ENCODE measurements at regions not wholly inside any gene's neighbourhood (a gene's known extent, or its start where the extent isn't known, plus 50 kb on each side); places are given as distances from the start of the nearest gene placed in this dataset.
"Not testable (repeated sequence)": the region's sequence is repeated elsewhere in the genome, so short reads cannot be mapped to it uniquely, and the experiment has no call there.

DNA sequence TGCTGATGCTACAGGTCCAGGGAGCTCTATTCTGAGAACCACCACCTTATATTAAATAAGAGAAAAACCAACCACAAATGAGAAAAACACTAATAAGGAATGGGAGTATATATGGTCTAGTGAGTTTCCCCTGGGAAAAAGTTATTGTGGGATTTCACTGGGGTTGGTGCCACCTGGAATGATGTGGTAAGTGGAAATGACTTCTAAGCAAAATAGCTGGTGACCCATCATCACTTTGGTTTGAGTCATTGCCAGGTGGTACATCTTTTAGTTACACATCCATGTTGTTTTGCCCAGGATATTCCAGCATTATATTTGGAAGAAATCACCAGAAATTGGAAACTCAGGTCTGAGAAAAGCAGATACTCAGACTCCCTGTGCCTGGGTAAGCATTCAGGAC, 437.3 kb downstream of the DTWD2 start:
- no peak for DNase-seq

DNA sequence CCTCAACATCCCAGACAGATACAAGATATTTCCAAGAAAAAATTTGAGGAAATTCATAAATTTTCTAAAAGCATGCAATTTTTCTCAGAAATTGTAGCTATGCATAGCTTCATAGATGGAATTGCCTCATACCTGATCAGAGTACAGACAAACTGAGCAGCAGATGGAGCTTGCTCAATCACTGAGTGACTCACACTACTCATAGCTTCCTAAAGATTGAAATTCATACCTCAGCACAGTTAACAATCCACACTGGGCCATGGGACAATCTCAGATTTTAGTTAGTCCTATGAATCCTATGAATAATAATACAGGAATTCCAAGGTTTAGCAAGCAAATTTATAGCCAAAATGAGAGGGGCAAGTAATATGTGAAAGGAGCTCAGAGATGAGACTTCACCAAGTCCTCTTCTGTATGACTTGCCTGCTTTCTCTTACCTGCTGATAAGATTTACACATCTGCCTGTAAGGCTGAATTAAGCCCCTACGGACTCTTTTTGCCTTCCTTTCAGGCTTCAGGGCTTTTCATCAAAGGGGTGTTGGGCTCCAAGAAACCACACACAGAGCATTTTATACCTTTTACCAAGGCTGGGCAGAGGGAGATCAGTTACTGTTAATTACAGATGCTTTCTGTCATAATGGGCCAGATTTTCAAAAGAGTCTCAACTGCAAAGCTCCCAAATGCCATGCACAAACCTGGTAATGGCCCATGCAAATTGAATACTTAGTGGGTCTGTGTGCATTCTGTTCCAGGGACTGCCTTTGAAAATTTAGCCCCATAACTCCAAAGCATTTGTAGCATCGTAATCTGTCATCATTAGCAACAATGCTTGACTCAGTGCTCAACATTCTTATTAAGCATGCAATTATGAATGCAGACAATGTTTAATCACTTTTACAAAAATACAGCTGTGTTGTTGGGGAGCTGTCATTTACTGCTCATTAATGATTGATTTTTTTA, 439.3 kb downstream of the DTWD2 start:
- DNase-seq = no peak

DNA sequence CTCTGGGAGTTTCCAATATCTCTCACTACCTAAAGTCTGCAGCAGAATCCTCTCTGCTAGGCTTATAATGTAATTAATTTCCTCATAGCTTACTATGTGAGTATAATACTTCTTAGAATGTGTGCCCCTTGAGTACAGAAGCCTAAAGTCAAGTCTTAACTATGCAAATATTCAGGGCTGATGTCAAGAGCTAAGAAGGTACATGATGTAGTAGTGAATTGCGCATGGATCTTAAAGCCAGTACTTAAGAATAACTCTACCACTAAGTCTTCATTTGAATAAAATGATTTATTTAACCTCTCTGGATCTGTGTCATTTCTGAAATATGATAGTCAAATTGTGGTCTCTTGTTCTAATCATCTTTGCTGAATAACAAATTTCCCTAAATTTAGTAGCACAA, 442.9 kb downstream of the DTWD2 start:
- DNase-seq = no peak

DNA sequence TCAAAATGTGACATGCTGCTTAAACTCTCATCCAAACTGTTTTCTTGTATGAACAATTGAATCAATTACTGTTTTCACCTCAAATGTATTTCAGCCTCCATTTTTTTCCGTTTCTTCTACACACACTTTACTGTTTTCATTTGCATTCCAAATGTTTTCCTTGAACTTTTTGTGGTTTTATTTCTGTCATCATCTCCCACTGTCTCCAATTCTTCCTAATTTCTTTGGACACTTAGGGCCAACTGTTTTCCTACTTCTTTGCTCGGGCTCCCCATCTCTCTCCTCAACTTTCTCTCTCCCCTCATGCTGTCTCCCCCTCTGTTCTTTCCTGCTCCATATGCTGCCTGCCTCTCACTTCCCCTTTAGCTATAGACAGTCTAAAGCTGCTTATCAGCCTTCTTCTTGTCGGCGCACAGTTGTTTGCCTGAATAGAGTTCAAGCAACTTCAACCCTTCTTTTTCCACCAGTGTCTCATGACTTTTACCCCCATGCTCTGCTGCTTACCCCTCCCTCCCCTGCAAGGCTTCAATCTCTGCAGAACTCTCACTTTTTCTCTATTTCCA, 443.4 kb downstream of the DTWD2 start:
- no peak for DNase-seq

DNA sequence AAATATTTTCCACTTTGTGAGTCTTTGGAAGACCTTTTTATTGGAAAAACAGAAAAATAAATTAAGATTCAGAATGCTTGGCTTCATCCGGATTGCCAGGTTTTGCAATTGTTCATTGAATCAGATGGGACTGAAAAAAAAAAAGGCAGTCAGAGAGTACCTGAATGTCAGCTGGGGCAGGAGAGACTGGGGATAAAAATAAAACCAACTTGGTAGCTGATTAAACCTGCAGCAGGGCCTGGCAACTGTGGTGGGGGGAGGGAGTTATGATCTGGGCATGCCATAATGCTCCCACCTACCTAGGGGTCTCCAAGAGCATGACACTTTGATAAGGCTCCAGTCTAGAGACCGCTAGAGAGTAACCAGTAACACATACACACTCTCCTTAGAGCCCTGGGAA, 454.4 kb downstream of the DTWD2 start:
- DNase-seq = no peak

DNA sequence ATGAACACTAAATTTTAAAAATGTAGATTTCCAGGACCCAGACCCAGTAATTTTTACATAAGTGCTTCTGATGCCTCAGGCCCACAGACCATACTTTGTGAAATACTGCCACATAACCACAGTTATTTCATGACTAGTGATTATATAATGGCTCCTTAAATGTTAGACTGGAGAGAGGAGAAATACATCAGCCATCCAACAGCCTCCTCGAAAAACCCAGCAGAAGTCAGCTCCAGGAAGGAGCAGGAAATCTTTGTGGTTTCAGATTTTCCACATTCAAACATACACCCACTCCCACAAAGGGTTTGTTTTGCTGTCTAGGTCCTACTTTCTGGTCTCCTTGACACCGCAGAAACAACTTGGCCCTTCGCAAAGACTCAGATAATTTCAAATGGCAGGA, 455.2 kb downstream of the DTWD2 start:
- no peak for DNase-seq

DNA sequence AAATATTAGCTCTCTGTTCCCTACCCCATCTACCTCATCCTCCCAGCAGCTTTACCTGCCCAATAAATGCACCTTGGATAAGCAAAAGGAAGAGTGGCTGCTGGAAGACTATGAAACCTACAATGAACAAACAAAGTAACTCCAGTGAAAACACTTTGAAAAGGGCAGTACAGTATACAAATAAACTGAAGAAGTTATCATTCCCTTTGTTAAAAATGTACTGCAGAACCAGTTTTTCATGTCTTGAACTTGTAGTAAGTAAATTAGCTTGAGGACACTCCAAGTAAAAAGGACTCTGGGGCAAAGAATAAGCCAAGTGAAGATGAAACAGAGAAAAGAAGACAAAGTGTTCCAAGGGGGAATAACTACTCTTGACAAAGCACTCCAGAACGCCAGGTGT, 457.1 kb downstream of the DTWD2 start:
- DNase-seq = no peak

DNA sequence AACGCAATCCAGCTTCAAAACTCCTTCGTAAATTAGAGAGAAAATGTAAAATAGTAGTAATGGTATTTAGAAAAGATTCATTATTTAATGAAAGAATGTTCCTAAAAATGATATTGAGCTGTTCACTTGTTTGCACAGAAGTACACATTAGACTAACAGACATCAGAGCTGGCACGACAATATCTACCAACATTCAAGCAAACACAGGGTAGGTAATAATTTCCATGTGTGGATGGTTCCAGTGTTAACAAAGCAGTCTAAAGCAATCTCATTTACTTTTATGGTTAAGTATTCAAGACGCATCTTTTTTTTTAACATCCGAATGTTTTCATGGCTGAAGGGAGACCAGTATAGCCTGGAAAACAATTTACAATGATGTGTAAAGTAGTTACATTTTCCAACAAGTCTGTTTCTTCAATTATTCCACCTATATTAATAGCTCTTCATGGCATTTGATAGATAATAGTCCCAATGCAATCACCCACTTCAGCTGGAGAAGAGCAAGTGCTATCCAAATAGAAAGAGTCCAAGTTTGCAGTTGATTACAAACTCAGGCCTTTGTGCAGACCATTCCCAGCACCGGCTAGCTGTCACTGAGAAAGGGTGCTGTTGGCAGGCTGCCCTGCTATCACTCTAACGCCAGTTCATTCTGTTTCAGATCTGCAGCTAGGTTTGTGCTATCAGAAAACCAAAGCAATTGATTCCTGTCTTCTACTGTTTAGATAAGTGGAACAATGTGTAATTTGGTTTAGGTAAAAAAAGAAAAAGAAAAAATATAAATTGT, 458.8 kb downstream of the DTWD2 start:
- no peak for DNase-seq

DNA sequence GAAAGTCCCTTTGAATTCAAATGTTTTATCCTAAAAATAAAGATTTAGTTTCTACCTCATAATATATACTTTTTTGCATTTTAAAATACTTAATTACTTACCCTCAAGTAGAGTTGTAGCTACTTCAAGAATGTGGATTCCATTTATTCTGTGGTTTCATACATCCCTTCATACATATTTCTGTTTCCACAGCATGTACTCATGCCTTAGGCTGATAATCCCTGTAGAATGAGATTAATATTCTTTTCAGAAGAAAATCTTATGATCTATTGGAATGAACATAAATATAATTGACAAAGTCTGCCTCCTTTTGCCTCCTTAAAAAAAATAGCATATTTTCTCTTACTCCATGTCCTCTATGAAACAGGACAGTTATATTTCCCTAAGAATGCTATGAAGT, 465.7 kb downstream of the DTWD2 start:
- no peak for DNase-seq

DNA sequence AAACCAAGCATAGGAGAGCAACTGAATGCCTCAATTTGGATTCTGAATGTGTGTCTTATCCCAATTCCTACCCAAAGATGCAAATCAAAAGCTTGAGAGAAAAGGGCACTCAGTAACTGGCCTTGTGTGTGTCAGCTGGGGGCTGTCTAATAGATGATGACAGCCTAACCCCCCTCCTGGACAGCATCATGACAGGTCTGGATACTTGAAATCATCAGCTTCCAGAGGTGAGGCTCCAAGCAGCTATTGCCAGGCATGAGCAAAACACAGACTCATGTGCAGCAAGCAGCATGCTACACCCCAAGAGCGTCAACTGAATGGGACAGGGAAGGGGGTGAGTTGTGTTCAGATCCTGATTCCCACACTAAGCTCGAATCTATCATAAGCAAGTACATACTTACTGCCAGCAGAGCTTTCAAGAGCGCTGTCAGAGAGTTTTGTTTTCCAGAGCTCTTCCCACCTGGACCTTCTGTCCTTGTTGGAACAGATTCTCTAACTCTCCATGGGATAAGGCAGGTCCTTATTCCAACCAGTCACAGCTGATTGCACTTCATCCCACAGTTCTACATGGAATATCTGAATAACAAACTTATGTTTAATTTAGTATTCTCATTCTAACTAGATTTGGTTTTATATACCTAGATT, 467.5 kb downstream of the DTWD2 start:
- no peak for DNase-seq

DNA sequence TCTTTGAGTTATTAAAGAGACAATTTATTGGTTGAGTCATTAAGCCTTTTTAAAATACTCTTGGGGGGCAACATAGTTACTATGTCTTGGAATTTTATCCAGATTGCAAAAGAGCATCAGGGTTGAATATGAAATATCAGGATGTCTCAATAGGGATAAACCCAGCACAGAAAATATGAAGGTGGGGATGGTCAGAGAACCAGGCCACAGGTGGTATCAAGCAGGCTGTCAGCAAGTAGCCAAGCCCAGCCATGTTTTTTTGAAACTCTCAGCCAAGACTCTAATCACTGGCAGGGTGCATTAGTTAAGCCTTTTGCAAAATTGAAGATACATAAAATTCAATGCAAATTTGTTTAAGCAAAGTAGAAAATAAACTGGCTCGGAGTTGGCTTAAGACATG, 468.9 kb downstream of the DTWD2 start:
- DNase-seq = no peak

DNA sequence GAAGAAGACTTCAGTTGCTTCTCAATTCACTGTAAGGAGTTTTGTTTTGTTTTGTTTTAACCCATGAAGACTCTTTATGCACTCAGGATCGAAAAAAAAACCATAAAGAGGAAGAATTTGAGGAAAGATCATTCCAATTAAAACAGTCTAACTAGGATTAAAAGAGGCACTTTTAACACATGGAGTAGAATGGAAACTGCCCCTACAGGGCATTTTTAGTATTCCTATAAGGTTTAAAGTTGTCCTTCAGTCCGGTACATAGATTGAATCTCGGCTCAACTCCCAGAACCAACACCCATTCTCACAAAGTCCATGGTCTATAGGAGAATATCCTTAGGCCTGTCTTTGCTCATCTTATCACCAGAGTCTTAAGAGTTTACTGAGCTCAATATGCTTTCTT, 469.6 kb downstream of the DTWD2 start:
- DNase-seq = no peak

DNA sequence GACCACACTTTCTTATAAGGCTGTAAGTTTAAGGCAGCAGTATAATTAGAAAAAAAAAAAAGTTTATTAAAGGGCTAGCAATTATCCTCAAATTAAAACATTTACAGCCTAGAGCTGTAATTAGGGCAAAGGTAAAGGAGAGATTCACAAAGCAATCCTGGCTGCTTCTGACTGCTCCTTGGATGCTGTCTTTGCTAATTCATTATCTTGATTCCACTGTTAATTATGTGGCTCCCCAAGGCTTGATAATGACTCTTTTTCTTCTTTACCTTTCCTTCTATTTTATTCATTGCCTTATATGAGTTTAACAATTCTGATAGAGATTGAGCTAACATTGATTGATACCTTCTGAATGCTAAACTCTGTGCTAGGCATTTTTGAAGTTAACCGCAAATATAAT, 476.5 kb downstream of the DTWD2 start:
- no peak for DNase-seq

DNA sequence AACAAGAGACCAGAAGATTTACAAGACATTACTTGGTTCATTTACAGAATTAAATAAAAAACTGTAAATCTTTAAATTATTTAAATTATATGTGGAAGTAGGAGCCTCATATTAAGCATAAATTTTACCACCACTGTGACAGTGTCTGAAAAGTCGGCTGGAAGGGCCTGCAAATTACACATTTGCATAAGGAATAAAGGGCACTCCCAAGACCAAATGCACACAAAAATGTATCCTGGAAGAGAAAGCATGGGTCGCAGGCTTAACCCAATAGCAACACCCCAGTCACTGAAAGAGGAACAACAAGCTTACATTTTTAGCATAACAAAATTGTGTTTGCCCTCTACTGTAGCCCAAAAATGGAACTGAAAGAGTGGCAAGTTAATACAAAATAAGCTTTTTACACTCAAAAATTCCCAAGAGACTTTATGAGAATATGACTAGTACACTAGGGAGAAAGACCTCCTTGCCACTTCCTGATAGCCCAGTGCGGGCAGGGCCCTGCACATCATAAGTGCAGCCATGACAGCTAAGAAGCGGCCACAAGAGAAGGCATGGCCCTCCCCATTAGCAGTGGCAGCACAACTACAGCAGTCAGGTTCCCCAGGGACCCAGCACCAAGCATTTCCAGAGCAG, 482.0 kb downstream of the DTWD2 start:
- no peak for DNase-seq

DNA sequence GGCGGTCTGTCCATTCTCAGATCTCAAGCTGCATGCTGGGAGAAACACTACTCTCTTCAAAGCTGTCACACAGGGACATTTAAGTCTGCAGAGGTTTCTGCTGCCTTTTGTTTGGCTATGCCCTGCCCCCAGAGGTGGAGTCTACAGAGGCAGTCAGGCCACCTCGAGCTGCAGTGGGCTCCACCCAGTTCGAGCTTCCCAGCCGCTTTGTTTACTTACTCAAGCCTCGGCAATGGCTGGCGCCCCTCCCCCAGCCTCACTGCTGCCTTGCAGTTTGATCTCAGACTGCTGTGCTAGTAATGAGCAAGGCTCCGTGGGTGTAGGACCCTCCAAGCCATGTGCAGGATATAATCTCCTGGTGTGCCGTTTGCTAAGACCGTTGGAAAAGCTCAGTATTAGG, 486.1 kb downstream of the DTWD2 start:
- not testable (repeated sequence) for DNase-seq

DNA sequence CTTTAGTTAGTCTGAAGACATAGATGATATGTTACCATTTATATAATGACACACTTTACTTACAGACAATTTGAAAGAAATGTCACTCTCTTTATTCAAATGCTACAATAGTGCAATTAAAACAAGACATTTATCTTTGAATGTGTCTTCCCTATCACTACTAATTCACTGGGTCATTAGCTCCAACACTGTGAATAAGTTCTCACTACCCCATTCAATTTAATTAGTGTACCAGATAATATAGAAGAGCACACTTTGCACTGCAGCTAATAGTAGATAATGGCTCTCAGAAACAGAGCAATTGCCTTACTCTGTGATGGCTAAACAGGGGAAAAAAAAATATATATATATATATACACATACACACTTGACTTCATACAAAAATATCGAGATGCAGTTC, 497.0 kb downstream of the DTWD2 start:
- DNase-seq = no peak

DNA sequence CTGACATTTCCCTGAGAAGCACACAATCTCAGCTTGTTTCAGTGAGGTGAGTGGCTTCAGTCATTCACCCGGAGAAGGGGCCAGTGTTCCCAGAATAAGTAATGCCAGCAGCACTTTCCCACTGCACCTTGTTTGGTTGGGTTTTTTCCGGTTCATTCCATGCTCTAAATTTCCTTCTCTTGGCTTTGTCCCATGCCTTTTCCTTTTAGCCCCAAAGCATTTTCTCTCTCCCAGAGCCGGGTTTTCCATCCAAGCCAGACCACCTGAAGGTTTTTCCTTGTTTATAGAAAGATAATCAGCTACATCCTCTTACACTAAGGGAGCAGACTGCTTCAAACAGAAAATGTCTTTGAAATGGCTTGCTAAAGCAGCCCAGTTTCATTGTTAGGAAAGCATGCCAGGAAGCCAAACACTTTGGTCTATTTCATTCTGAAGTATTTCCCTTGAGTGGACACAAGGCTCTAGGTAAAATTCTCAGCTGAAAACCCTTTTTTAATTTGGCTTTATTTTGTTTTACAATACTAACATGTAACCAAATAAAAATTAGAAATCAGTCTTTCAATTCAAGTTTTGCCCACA, 501.6 kb downstream of the DTWD2 start:
- no peak for DNase-seq

DNA sequence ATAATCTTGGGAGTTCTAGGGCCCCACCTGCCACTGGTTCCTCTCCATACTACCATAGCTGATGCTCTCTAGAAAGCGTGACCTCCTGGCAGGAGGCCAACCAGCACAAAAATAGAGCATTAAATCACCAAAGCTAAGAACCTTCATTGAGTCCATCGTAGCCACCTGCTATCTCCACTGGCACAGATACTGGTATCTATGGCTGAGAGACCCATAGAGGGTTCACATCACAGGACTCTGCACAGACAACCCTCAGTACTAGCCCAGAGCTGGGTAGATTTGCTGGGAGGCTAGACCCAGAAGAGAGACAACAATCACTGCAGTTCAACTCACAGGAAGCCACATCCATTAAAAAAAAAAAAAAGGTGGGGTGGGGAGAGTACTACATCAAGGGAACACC, 509.1 kb downstream of the DTWD2 start:
- DNase-seq = no peak

DNA sequence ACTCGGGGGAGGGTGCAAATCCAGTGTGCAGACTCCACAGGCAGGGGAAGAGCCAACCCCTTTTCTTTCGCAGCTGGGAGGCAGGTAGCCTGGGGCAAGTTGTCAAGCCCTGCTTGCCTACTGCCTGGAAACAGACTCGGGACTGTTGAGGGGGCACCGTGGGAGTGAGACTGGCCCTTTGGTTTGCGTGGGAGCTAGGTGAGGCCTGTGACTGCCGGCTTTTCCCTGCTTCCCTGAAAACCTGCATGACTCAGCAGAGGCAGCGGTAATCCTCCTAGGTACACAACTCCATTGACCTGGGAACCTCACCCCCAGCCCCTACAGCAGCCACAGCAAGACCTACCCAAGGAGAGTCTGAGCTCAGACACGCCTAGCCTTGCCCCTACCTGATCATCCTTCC, 509.5 kb downstream of the DTWD2 start:
- no peak for DNase-seq

DNA sequence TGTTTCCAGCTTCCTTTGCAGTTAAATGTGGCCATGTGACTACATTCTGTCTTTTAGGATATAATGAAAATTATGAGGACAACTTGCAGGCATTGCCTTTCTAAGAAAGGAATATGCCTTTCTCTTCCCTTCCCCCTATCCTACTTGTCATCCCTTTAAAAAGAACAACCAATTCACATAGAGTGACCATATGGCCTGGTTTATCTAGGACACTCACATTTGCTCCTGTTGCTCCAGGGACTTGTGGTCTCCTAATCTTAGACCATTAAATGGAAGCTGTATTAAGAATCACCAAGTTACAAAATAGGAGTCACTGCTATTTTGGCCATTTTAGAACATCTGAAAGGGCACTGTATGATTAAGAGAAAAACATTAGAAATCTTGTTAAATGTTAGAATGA, 520.3 kb downstream of the DTWD2 start:
- DNase-seq = no peak

DNA sequence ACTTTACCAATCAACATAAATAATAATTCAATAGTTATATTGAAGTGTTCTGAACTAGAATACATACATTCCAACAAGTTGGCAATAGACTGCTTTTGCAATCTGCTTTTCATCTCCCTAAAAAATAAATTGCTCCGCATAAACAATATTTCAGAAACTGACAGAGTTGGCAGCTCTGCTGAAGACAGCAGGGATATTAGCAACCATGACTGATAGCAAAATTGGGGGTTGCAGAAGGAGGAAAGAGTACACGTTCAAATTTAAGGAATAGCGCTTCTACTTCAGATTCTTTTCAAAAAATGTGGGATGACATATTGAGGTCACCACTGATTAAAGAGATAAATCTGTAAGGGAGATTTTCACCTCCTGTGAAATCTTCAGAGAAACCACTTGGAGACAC, 521.2 kb downstream of the DTWD2 start:
- DNase-seq = no peak

DNA sequence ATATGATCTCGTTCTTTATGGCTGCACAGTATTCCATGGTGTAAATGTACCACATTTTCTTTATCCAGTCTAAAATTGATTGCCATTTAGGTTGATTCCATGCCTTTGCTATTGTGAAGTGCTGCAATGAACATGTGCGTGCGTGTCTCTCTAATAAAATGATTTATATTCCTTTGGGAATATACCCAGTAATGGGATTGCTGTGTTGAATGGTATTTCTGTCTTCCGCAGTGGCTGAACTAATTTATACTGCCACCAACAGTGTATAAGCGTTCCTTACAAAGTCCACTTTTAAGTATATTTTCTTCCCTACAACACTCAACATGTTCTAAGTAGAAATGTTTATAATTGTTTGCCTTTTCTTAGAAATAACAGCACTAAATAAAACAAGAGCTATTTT, 521.9 kb downstream of the DTWD2 start:
- no peak for DNase-seq
